Activated CD8-positive, alpha-beta T cell treated with anti-CD3 and anti-CD28 coated beads, Interleukin-2, amount 10 ng/mL, durations not matched to agents 7 days and 5 days (primary cell): ENCODE measurements at regions not wholly inside any gene's neighbourhood (a gene's known extent, or its start where the extent isn't known, plus 50 kb on each side); places are given as distances from the start of the nearest gene placed in this dataset.
"Not testable (repeated sequence)": the region's sequence is repeated elsewhere in the genome, so short reads cannot be mapped to it uniquely, and the experiment has no call there.

Source experiments
- ATAC-seq: fragments of 150-1000 bp; cut with Tn5 transposase; one replicate; pipeline ENCODE4 v1.10.0; 2021; ENCODE audit warnings: moderate library complexity
- CTCF ChIA-PET: fragments of 350-600 bp; sonication (Branson Sonifier 250); formaldehyde crosslinking; loops from one replicate; lab custom pipeline; 2021; ENCODE audit warnings: antibody characterized with exemption; lab: Charles Lee
- POLR2A ChIA-PET: fragments of 350-600 bp; sonication (Branson Sonifier 250); formaldehyde crosslinking; loops from one replicate; lab custom pipeline; 2021; ENCODE audit warnings: antibody characterized with exemption; lab: Charles Lee
- DNase-seq: peaks from one replicate; pipeline ENCODE4 v3.0.0-alpha.2; 2020
- H3K27ac Mint-ChIP-seq: one replicate; pipeline ENCODE4 v1.8.0; 2021; ENCODE audit warnings: mild to moderate bottlenecking, mixed read lengths
- H3K27me3 Mint-ChIP-seq: one replicate; pipeline ENCODE4 v1.8.0; 2021; ENCODE audit warnings: low read depth, mixed read lengths
- H3K36me3 Mint-ChIP-seq: one replicate; pipeline ENCODE4 v1.8.0; 2021; ENCODE audit warnings: low read depth, mixed read lengths
- H3K4me1 Mint-ChIP-seq: one replicate; pipeline ENCODE4 v1.8.0; 2021; ENCODE audit warnings: low read depth, mixed read lengths
- H3K4me3 Mint-ChIP-seq: one replicate; pipeline ENCODE4 v1.8.0; 2021; ENCODE audit warnings: mild to moderate bottlenecking, mixed read lengths
- H3K9me3 Mint-ChIP-seq: one replicate; pipeline ENCODE4 v1.8.0; 2022; ENCODE audit warnings: mixed read lengths; ENCODE audit not compliant: insufficient read depth

DNA sequence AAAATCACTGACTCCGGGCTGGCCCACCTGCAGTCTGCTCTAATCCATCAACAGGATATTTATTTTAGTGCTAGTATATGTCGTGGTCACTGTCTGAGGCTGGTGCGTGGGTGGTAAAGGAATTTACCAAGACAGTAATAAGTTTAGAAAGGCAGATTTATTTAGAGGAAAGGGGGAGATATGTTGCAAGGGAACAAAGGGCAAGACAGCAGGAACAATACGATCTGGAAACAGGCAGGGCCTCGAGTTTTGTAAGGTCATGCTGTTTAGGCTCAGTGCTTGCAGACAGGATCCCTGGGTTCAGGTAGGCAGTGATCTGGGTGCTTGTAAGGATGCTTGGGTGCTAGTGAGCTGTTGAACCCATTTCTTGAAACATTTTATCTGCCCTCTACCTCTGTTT lies 748.2 kb upstream of the SLITRK5 start:
- H3K4me3 Mint-ChIP-seq, result no peak overlapping the region
- no peak overlapping the region for H3K27ac Mint-ChIP-seq
- CTCF ChIA-PET, result no interaction called here

DNA sequence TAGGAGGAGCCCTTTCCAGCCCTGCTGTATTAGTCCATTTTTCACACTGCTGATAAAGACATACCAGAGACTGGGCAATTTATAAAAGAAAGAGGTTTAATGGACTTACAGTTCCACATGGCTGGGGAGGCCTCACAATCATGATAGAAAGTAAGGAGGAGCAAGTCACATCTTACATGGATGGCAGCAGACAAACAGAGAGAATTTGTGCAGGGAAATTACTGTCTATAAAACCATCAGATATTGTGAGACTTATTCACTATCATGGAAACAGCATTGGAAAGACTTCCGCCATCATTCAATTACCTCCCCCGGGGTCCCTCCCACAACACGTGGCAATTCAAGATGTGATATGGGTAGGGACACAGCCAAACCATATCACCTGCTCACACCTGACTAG lies 744.3 kb upstream of the SLITRK5 start:
- H3K4me3 Mint-ChIP-seq, H3K27me3 Mint-ChIP-seq, H3K27ac Mint-ChIP-seq, POLR2A ChIA-PET, CTCF ChIA-PET, ATAC-seq, H3K9me3 Mint-ChIP-seq, H3K4me1 Mint-ChIP-seq, DNase-seq, H3K36me3 Mint-ChIP-seq: not testable (repeated sequence)

More for the DNA sequence above, 748.2 kb upstream of the SLITRK5 start:
- DNase-seq, result no peak
- no peaks in the 10 kb centered on the region for H3K36me3 Mint-ChIP-seq
- no peaks in the 10 kb centered on the region for H3K4me1 Mint-ChIP-seq
- no peaks in the 10 kb centered on the region for H3K27me3 Mint-ChIP-seq
- no peak for ATAC-seq
- POLR2A ChIA-PET, result no interaction called here
- H3K9me3 Mint-ChIP-seq, result peaks cover 3% of the 10 kb centered on the region

DNA sequence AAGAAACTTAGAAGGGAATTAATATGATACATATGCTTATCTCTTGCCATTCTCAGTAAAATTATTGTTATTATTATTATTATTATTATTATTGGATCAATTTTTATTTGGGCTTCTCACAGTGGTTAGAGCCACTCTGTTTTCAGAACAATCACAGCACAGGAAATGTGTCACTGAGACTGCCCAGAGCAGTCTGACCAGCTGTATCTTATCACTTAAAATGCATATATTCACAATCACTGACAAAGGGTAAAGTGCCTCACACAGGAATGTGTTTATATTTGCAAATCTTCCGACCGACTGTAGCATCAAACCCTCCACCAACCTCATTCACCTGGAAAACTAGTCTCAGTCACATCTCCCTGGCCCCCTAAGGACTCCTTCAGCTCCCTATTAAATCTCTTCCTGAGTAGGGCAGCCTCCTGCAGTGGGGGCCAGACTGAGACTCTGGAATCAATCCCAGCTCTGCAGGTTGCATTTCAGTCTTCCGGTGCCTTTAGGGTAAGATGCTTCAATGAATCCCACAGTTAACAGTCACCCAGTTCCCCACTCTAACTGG lies 738.3 kb upstream of the SLITRK5 start:
- Mint-ChIP-seq H3K27me3 (no peaks in the 10 kb centered on the region), H3K27ac (no peak overlapping the region), H3K4me1 (no peaks in the 10 kb centered on the region), H3K36me3 (no peaks in the 10 kb centered on the region), H3K4me3 (no peak overlapping the region), H3K9me3 (no peaks in the 10 kb centered on the region)
- no peak for DNase-seq
- ATAC-seq, result no peak
- CTCF ChIA-PET, result no interaction called here
- POLR2A ChIA-PET, result no interaction called here

DNA sequence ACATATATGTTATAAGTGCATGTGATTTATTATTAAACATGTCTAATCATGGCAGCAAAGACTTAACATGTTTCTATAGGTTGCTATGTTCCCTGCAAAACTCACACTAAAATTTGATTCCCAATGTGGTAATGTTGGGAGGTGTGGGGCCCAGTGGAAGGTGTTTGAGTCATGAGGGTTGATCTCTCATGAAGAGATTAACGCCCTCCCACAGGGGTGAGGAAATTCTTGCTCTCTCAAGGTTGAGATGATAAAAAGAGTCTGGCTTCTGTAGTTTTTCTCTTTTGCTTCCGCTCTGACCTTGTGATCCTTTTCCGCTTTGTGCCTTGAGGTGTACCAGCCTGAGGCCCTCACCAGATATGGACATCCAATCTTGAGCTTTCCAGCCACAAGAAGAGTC lies 737.5 kb upstream of the SLITRK5 start:
- DNase-seq, result no peak
- H3K4me1 Mint-ChIP-seq, result no peaks in the 10 kb centered on the region
- CTCF ChIA-PET, result no interaction called here

DNA sequence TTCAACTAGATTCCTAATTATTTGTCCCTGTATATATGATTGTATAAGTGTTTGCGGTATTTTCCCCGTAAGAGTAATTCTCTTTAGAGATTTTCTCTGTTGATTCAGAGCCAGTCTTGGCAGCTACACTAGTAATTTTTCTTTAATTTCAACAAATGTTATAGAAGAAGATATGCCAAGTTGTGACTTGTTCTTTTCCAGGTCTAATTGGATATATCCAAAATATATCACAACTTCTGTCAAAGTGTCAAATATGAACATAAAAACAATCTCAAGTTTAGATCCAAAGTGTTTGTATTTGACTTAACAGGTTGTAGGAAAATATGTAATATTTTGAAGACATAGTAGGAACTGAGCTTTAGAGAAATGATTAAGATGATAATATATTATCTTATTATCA lies 733.9 kb upstream of the SLITRK5 start:
- H3K27ac Mint-ChIP-seq, result no peak overlapping the region
- no peaks in the 10 kb centered on the region for H3K36me3 Mint-ChIP-seq
- no peaks in the 10 kb centered on the region for H3K27me3 Mint-ChIP-seq
- H3K4me1 Mint-ChIP-seq, result no peaks in the 10 kb centered on the region
- ATAC-seq (no peak), DNase-seq (no peak)
- H3K9me3 Mint-ChIP-seq, result no peaks in the 10 kb centered on the region
- CTCF ChIA-PET, result no interaction called here
- POLR2A ChIA-PET, result no interaction called here
- H3K4me3 Mint-ChIP-seq, result no peak overlapping the region

More for the DNA sequence above, 737.5 kb upstream of the SLITRK5 start:
- Mint-ChIP-seq H3K27me3 (no peaks in the 10 kb centered on the region), H3K9me3 (no peaks in the 10 kb centered on the region), H3K4me3 (no peak overlapping the region), H3K27ac (no peak overlapping the region), H3K36me3 (no peaks in the 10 kb centered on the region)
- POLR2A ChIA-PET, result no interaction called here
- ATAC-seq, result no peak

DNA sequence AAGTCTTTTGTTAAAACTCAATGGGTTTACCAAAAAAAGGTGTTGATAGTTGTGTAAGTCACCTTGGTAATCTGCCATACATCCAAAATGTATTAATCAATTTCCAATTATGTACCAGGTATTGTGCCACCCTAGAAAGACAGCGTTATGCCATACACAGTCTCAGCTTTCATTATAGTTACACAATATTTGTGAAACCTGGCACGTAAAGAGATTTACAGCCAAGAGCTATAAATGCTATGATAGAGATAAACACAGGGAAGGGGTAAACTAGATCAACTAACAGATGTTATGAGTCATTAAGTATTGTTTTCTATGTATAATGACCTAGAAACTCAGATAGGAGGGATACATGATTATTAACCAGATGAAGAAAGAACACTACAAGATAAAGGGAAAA lies 725.6 kb upstream of the SLITRK5 start:
- Mint-ChIP-seq H3K4me3 (no peak overlapping the region), H3K4me1 (no peaks in the 10 kb centered on the region), H3K27ac (no peak overlapping the region), H3K36me3 (no peaks in the 10 kb centered on the region), H3K27me3 (no peaks in the 10 kb centered on the region), H3K9me3 (no peaks in the 10 kb centered on the region)
- POLR2A ChIA-PET, result no interaction called here
- CTCF ChIA-PET, result no interaction called here
- DNase-seq, result no peak
- ATAC-seq, result no peak

DNA sequence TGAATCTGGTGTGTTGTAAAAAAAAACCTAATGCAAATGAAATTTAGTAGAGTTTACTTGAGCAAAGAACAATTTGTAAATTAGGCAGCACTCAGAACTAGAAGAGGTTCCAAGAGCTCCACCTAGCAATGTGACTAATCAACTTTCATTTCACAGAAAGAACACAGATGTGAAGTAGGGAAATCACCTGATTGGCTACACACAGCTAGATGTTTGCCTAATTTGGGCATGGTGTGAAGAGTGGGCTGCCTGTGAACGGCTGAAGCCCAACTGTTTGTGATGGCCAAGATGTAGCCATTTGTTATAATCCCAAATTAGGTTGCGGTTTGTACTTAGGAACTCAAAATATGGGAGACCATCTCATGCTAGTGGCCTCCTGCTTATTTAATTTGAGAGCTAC lies 724.4 kb upstream of the SLITRK5 start:
- ChIA-PET POLR2A (no interaction called here), CTCF (no interaction called here)
- H3K4me3 Mint-ChIP-seq, result no peak overlapping the region
- H3K27ac Mint-ChIP-seq, result no peak overlapping the region
- no peaks in the 10 kb centered on the region for H3K4me1 Mint-ChIP-seq
- no peak for ATAC-seq
- no peaks in the 10 kb centered on the region for H3K36me3 Mint-ChIP-seq
- H3K9me3 Mint-ChIP-seq, result no peaks in the 10 kb centered on the region
- no peaks in the 10 kb centered on the region for H3K27me3 Mint-ChIP-seq
- no peak for DNase-seq

DNA sequence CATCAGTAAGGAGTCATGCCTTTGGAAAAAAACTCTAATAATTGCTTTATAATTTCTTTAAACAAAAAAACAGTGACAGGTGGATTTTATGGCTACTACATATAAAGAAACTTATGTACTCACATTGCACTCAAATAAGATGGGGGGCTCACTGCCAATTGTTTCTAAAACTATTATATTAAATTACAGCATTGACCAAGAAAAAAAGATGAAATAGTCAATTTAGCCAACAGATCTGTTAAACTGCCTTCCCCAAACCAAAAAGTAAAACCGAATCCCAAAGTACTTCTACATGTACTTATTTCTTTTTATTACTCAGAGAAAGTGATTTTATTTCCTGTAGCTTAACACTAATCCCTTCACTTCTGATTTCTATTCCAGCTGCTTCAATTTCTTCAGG lies 716.8 kb upstream of the SLITRK5 start:
- Mint-ChIP-seq H3K27ac (no peak overlapping the region), H3K36me3 (no peaks in the 10 kb centered on the region), H3K27me3 (no peaks in the 10 kb centered on the region), H3K9me3 (peaks cover 7% of the 10 kb centered on the region), H3K4me1 (no peaks in the 10 kb centered on the region), H3K4me3 (no peak overlapping the region)
- ChIA-PET POLR2A (no interaction called here), CTCF (no interaction called here)
- ATAC-seq, result no peak
- no peak for DNase-seq

DNA sequence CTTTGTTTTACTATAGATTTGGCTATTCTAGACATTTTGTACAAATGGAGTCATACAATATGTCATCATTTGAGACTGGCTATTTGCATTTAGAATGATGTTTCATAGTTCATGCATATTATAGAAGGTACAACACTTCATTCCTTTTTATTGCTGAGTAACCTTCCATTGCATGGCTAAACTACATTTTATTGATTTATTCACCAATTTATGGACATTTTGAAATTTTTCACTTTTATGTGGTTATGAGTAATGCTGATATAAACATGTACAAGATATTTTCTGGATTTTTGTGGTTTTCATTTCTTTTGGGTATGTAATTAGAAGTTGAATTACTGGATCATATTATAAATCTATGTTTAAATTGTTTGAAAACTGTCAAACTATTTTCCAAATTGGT lies 710.3 kb upstream of the SLITRK5 start:
- POLR2A ChIA-PET, result no interaction called here

DNA sequence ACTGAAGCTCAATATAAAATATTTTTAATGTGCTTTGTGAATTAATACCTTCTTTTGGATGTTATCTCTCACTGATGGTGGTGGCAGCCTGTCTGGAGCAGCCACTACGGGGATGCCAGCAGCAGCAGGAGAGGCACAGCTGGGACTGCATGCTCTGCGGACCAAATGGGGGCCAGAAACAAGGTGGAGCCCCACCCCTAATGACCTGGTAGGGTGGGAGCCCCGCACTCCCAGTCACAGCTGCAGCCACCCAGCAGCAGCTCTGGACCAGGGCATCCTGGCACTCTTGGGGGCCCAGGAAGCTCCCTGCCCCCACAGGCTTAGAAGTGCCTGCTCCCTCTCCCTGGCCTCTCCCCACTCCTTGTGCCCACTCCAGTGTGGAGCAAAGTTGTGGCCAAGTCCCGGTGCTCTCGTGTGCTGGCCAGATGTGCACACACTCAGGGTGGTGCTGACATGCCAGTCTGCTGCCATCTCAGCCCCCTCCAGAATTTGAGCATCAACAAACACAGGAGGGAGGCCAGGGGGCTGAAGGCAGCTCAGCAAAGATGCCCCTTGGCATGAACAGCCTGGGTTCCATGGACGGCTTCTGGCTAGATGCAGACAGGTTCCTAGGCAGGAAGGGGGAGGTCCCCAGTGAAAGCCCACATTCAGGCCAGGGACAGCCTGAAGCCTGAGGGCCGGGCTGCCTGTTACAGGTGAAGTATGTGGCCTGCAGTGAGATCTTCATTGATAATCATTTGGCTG lies 696.7 kb upstream of the SLITRK5 start:
- Mint-ChIP-seq H3K4me1 (no peaks in the 10 kb centered on the region), H3K27me3 (no peaks in the 10 kb centered on the region), H3K9me3 (no peaks in the 10 kb centered on the region), H3K4me3 (no peak overlapping the region), H3K36me3 (no peaks in the 10 kb centered on the region), H3K27ac (no peak overlapping the region)
- DNase-seq (no peak), ATAC-seq (no peak)
- POLR2A ChIA-PET, result no interaction called here
- CTCF ChIA-PET, result no interaction called here

More for the DNA sequence above, 710.3 kb upstream of the SLITRK5 start:
- H3K27ac Mint-ChIP-seq, result no peak overlapping the region
- no peak for DNase-seq
- no peaks in the 10 kb centered on the region for H3K36me3 Mint-ChIP-seq
- H3K4me1 Mint-ChIP-seq, result no peaks in the 10 kb centered on the region
- H3K4me3 Mint-ChIP-seq, result no peak overlapping the region
- H3K27me3 Mint-ChIP-seq, result no peaks in the 10 kb centered on the region
- CTCF ChIA-PET, result no interaction called here
- no peak for ATAC-seq
- H3K9me3 Mint-ChIP-seq, result peaks cover 3% of the 10 kb centered on the region

DNA sequence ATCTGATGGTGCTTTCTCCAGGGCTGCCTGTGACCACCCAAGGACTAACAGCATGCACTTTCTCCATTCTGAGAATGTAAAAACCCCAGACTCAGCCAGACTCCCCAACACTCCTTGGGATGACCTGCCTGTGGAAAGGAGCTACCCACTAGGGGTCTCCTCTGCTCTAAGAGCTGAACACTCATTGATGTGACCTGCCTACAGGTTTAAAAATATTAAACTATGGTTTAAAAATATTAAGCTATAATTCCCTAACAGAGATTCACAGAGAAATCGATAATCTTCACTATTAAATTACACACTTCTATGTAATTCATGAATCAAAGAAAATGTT lies 696.2 kb upstream of the SLITRK5 start:
- DNase-seq (no peak), ATAC-seq (no peak)
- ChIA-PET CTCF (no interaction called here), POLR2A (no interaction called here)
- no peaks in the 10 kb centered on the region for H3K9me3 Mint-ChIP-seq
- H3K27ac Mint-ChIP-seq, result no peak overlapping the region
- H3K4me1 Mint-ChIP-seq, result no peaks in the 10 kb centered on the region
- no peak overlapping the region for H3K4me3 Mint-ChIP-seq
- H3K36me3 Mint-ChIP-seq, result no peaks in the 10 kb centered on the region
- H3K27me3 Mint-ChIP-seq, result no peaks in the 10 kb centered on the region

DNA sequence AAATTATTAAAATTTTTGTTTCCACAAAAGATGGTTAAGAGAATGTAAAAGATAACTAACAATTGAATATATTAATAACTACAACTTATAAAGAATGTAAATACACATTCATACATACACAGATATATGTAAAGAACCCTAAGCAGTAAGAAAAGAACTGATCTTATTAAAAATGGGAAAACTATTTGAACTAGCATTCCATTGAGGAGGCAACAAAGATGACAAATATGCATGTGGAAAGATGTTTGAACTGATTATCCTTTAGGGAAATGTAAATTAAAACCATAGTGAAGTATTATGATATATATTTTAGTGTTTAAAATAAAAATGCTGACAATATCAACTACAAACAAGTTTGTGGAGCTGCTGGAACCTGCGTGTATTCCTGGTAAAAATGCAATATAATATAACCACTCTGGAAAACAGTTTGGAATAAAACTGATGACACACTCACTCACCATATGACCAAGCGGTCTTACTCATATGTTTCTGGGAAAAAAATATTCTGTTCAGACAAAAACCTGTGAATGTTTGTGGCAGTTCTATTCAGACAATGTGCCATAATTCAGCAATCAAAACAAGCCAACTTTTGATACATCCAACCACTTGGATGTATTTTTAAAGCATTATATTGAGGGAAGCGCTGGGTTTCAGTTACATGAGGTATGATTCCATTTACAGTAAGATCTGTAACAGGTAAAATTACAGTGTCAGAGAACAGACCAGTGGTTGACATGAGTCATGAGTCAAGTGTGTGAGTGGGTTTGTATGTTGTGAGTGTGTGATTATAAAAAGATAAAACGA lies 694.4 kb upstream of the SLITRK5 start:
- H3K27me3 Mint-ChIP-seq, result no peaks in the 10 kb centered on the region
- no peaks in the 10 kb centered on the region for H3K4me1 Mint-ChIP-seq
- CTCF ChIA-PET, result no interaction called here
- POLR2A ChIA-PET, result no interaction called here
- DNase-seq (no peak), ATAC-seq (no peak)
- no peak overlapping the region for H3K27ac Mint-ChIP-seq
- H3K4me3 Mint-ChIP-seq, result no peak overlapping the region
- H3K9me3 Mint-ChIP-seq, result no peaks in the 10 kb centered on the region
- H3K36me3 Mint-ChIP-seq, result no peaks in the 10 kb centered on the region
